SK-N-SH treated with all-trans-retinoic acid at 6 μM for 48 hours (cell line): ENCODE measurements at regions not wholly inside any gene's neighbourhood (a gene's known extent, or its start where the extent isn't known, plus 50 kb on each side); places are given as distances from the start of the nearest gene placed in this dataset.
"Not testable (repeated sequence)": the region's sequence is repeated elsewhere in the genome, so short reads cannot be mapped to it uniquely, and the experiment has no call there.

ENCODE experiments used
- ATAC-seq: fragments of 200-7000 bp; cut with Tn5 transposase; 3 replicates; pipeline ENCODE4 v1.9.1; 2020; ENCODE audit warnings: mild to moderate bottlenecking, moderate library complexity
- ARNTL ChIP-seq: fragments of 450-650 bp; formaldehyde crosslinking; IDR thresholded peaks from 2 replicates; pipeline ENCODE4 v1.5.0; 2020; ENCODE audit warnings: low read depth, mild to moderate bottlenecking, moderate library complexity, borderline replicate concordance
- CSDC2 ChIP-seq: fragments of 250-450 bp; sonication (Bioruptor Pico); IDR thresholded peaks from 2 replicates; pipeline ENCODE4 v1.5.0; 2020; ENCODE audit warnings: mild to moderate bottlenecking, moderate library complexity
- ESRRG ChIP-seq: fragments of 250-450 bp; sonication (Bioruptor Pico); IDR thresholded peaks from 2 replicates; pipeline ENCODE4 v1.6.1; 2021; ENCODE audit warnings: mild to moderate bottlenecking
- GLIS3 ChIP-seq: fragments of 250-450 bp; sonication (Bioruptor Pico); IDR thresholded peaks from 2 replicates; pipeline ENCODE4 v1.5.0; 2020; ENCODE audit warnings: mild to moderate bottlenecking, moderate library complexity
- ISL1 ChIP-seq: fragments of 250-450 bp; sonication (Bioruptor Pico); IDR thresholded peaks from 2 replicates; pipeline ENCODE4 v2.1.2; 2022; ENCODE audit warnings: mild to moderate bottlenecking, moderate library complexity
- OSR1 ChIP-seq: fragments of 250-450 bp; sonication (Bioruptor Pico); IDR thresholded peaks from 2 replicates; pipeline ENCODE4 v1.8.0; 2022; ENCODE audit warnings: moderate library complexity, mild to moderate bottlenecking, inconsistent platforms
- POU6F1 ChIP-seq: fragments of 250-450 bp; sonication (Bioruptor Pico); IDR thresholded peaks from 2 replicates; pipeline ENCODE4 v1.8.0; 2021; ENCODE audit warnings: low read depth, mild to moderate bottlenecking, moderate library complexity, borderline replicate concordance
- PPARA ChIP-seq: fragments of 250-450 bp; sonication (Bioruptor Pico); IDR thresholded peaks from 2 replicates; pipeline ENCODE4 v1.5.0; 2020; ENCODE audit warnings: mild to moderate bottlenecking, borderline replicate concordance
- RARB ChIP-seq: fragments of 250-450 bp; sonication (Bioruptor Pico); IDR thresholded peaks from 2 replicates; pipeline ENCODE4 v1.8.0; 2021; ENCODE audit warnings: mild to moderate bottlenecking, moderate library complexity
- SNAI2 ChIP-seq: fragments of 250-450 bp; sonication (Bioruptor Pico); IDR thresholded peaks from 2 replicates; pipeline ENCODE4 v1.5.0; 2020; ENCODE audit warnings: mild to moderate bottlenecking, moderate library complexity
- TCF4 ChIP-seq: fragments of 250-450 bp; sonication (Bioruptor Pico); IDR thresholded peaks from 2 replicates; pipeline ENCODE4 v1.8.0; 2021; ENCODE audit warnings: mild to moderate bottlenecking, moderate library complexity, borderline replicate concordance
- TOX ChIP-seq: fragments of 250-450 bp; sonication (Bioruptor Pico); IDR thresholded peaks from 2 replicates; pipeline ENCODE4 v1.8.0; 2021; ENCODE audit warnings: mild to moderate bottlenecking, moderate library complexity, borderline replicate concordance
- ZC3H10 ChIP-seq: fragments of 250-450 bp; sonication (Bioruptor Pico); IDR thresholded peaks from 2 replicates; pipeline ENCODE4 v1.5.1; 2021; ENCODE audit warnings: mild to moderate bottlenecking, moderate library complexity
- ZFP3 ChIP-seq: fragments of 250-450 bp; sonication (Bioruptor Pico); IDR thresholded peaks from 2 replicates; pipeline ENCODE4 v1.5.0; 2020; ENCODE audit warnings: mild to moderate bottlenecking, moderate library complexity
- ZFP30 ChIP-seq: fragments of 450-650 bp; formaldehyde crosslinking; IDR thresholded peaks from 2 replicates; pipeline ENCODE4 v1.5.0; 2022; ENCODE audit warnings: mild to moderate bottlenecking, moderate library complexity
- ZNF565 ChIP-seq: fragments of 450-650 bp; formaldehyde crosslinking; conservative IDR thresholded peaks from 2 replicates; pipeline ENCODE4 v1.5.0; 2020; ENCODE audit warnings: low read depth, mild to moderate bottlenecking, moderate library complexity
- ZNF70 ChIP-seq: fragments of 450-650 bp; formaldehyde crosslinking; IDR thresholded peaks from 2 replicates; pipeline ENCODE4 v1.5.0; 2020; ENCODE audit warnings: mild to moderate bottlenecking, moderate library complexity
- ZNF8 ChIP-seq: fragments of 450-650 bp; formaldehyde crosslinking; IDR thresholded peaks from 2 replicates; pipeline ENCODE4 v1.5.0; 2020; ENCODE audit warnings: mild to moderate bottlenecking, moderate library complexity
- TF ChIP-seq, protein P1 (sequence below): fragments of 250-450 bp; sonication (Bioruptor Pico); IDR thresholded peaks from 2 replicates; pipeline ENCODE4 v1.5.1; 2020; ENCODE audit warnings: low read depth, mild to moderate bottlenecking, moderate library complexity
- TF ChIP-seq, protein P2 (sequence below): fragments of 250-450 bp; sonication (Bioruptor Pico); IDR thresholded peaks from 2 replicates; pipeline ENCODE4 v1.5.1; 2021; ENCODE audit warnings: mild to moderate bottlenecking, moderate library complexity
- TF ChIP-seq, protein P3 (sequence below): fragments of 250-450 bp; sonication (Bioruptor Pico); IDR thresholded peaks from 2 replicates; pipeline ENCODE4 v1.5.0; 2020; ENCODE audit warnings: mild to moderate bottlenecking, moderate library complexity

DNA sequence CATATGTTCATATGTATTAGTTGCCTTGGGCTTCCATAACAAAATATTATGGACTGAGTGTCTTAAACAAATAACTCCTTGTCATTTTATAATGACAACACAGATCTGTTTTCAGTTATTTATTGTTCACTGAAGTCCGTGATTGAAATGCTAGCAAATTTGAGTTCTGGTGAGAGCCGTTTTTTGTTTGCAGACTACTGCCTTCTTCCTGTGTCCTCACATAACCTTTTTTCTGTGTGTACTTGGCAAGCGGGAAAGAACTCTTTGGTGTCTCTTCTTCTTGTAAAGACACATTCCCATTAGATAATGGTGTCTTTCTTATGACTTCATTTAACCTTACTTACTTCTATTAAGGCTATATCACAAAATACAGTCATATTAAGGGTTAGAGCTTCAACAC lies 482.9 kb upstream of the EYS start:
- ATAC-seq: no peak
- TF ChIP-seq, protein P1, sequence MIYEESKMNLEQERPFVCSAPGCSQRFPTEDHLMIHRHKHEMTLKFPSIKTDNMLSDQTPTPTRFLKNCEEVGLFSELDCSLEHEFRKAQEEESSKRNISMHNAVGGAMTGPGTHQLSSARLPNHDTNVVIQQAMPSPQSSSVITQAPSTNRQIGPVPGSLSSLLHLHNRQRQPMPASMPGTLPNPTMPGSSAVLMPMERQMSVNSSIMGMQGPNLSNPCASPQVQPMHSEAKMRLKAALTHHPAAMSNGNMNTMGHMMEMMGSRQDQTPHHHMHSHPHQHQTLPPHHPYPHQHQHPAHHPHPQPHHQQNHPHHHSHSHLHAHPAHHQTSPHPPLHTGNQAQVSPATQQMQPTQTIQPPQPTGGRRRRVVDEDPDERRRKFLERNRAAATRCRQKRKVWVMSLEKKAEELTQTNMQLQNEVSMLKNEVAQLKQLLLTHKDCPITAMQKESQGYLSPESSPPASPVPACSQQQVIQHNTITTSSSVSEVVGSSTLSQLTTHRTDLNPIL (CRISPR knock-in tag): no peak
- no peak for TF ChIP-seq SNAI2 (CRISPR knock-in tag)
- TF ChIP-seq ARNTL (CRISPR knock-in tag): no peak
- TF ChIP-seq OSR1 (CRISPR knock-in tag): no peak
- TF ChIP-seq TOX (CRISPR knock-in tag): no peak
- TF ChIP-seq ZNF565: no peak
- no peak for TF ChIP-seq ZNF70 (CRISPR knock-in tag)
- no peak for TF ChIP-seq ZFP30
- TF ChIP-seq, all 23 proteins: peak for 0

GRCh38 chr6:66186756-66187155 lies 479.7 kb upstream of the EYS start:
- TF ChIP-seq ZC3H10 (CRISPR knock-in tag) (no peak), OSR1 (CRISPR knock-in tag) (no peak), TCF4 (CRISPR knock-in tag) (no peak), SNAI2 (CRISPR knock-in tag) (no peak), GLIS3 (no peak), TOX (CRISPR knock-in tag) (no peak)
- TF ChIP-seq, protein P2, sequence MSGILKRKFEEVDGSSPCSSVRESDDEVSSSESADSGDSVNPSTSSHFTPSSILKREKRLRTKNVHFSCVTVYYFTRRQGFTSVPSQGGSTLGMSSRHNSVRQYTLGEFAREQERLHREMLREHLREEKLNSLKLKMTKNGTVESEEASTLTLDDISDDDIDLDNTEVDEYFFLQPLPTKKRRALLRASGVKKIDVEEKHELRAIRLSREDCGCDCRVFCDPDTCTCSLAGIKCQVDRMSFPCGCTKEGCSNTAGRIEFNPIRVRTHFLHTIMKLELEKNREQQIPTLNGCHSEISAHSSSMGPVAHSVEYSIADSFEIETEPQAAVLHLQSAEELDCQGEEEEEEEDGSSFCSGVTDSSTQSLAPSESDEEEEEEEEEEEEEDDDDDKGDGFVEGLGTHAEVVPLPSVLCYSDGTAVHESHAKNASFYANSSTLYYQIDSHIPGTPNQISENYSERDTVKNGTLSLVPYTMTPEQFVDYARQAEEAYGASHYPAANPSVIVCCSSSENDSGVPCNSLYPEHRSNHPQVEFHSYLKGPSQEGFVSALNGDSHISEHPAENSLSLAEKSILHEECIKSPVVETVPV (CRISPR knock-in tag): no peak
- TF ChIP-seq, protein P1 (CRISPR knock-in tag): no peak
- ATAC-seq: no peak

DNA sequence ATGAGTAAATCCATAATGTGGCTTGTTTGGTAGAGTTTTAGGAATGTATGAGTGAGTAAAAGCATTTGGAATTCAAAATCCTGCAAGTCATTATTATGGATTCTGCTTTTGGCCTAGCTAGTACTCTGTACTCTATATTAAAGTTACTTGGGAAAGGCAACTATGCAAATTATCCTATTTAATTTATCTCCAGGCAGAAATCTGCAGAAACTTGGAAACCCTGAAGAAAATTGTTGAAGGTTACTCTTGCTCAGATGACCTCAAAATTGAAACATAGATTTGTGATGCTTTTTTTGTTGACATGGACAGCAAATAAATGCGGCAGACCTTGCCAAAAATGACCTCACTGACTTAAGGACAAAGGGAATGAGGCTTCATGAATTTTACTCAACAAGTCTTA lies 477.1 kb upstream of the EYS start:
- no peak for TF ChIP-seq SNAI2 (CRISPR knock-in tag)
- TF ChIP-seq ISL1 (CRISPR knock-in tag): no peak
- TF ChIP-seq POU6F1 (CRISPR knock-in tag): no peak
- TF ChIP-seq ZNF70 (CRISPR knock-in tag): no peak
- TF ChIP-seq TOX (CRISPR knock-in tag): no peak
- TF ChIP-seq, all 23 proteins: peak for 0
- ATAC-seq: peak; percentile 76

- no peak for TF ChIP-seq ZNF70 (CRISPR knock-in tag)
- TF ChIP-seq ZNF565: no peak
- TF ChIP-seq ZFP30: no peak
- no peak for TF ChIP-seq ISL1 (CRISPR knock-in tag)
- no peak for TF ChIP-seq ZNF8 (CRISPR knock-in tag)
- no peak for TF ChIP-seq TCF4 (CRISPR knock-in tag)
- no peak for TF ChIP-seq ZC3H10 (CRISPR knock-in tag)
- TF ChIP-seq GLIS3: no peak
- TF ChIP-seq SNAI2 (CRISPR knock-in tag): no peak
- TF ChIP-seq TOX (CRISPR knock-in tag): no peak
- no peak for TF ChIP-seq ESRRG (CRISPR knock-in tag)
- ATAC-seq: no peak
Measured at GRCh38 chr6:66179361-66179760, 472.3 kb upstream of the EYS start.

DNA sequence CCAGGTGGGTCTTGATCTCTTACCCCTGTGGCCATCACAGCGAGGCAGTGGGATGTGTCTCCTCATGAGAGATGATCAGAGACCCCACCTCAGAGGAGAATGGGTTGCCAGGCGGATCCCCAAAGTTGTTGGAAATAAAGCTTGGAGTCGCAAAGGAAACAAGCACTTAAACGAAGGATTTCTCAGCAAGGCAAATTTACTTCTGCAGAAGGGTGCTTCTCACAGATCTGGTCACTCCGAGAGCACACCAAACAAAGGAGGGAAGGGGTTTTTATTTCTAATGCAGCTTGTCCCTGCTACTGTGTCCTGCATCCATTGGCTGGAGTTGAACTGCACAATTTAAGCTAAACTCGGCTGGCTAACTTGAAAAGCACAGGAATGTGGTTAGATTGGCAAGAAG lies 466.6 kb upstream of the EYS start:
- TF ChIP-seq PPARA (CRISPR knock-in tag) (no peak), ZFP3 (CRISPR knock-in tag) (no peak), ZFP30 (no peak), ZNF8 (CRISPR knock-in tag) (no peak), GLIS3 (no peak), CSDC2 (CRISPR knock-in tag) (no peak), RARB (CRISPR knock-in tag) (no peak)
- TF ChIP-seq, protein P1 (CRISPR knock-in tag): no peak
- TF ChIP-seq, protein P3, sequence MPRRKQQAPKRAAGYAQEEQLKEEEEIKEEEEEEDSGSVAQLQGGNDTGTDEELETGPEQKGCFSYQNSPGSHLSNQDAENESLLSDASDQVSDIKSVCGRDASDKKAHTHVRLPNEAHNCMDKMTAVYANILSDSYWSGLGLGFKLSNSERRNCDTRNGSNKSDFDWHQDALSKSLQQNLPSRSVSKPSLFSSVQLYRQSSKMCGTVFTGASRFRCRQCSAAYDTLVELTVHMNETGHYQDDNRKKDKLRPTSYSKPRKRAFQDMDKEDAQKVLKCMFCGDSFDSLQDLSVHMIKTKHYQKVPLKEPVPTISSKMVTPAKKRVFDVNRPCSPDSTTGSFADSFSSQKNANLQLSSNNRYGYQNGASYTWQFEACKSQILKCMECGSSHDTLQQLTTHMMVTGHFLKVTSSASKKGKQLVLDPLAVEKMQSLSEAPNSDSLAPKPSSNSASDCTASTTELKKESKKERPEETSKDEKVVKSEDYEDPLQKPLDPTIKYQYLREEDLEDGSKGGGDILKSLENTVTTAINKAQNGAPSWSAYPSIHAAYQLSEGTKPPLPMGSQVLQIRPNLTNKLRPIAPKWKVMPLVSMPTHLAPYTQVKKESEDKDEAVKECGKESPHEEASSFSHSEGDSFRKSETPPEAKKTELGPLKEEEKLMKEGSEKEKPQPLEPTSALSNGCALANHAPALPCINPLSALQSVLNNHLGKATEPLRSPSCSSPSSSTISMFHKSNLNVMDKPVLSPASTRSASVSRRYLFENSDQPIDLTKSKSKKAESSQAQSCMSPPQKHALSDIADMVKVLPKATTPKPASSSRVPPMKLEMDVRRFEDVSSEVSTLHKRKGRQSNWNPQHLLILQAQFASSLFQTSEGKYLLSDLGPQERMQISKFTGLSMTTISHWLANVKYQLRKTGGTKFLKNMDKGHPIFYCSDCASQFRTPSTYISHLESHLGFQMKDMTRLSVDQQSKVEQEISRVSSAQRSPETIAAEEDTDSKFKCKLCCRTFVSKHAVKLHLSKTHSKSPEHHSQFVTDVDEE (CRISPR knock-in tag): no peak
- ATAC-seq: no peak

DNA sequence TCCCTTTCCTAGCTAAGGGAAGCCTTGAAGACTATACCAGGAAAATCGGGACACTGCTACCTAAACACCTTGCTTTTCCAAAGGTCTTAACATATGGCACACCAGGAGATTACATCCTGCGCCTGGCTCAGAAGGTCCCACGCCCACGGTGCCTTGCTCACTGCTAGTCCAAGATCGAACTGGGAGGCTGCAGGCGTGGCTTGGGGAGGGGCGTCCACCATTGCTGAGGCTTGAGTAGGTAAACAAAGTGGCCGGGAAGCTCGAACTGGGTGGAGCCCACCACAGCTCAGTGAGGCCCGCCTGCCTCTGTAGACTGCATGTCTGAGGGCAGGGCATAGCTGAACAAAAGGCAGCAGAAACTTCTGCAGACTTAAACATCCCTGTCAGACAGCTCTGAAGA lies 459.7 kb upstream of the EYS start:
- not testable (repeated sequence) for ATAC-seq
